HL-60 (cell line): ENCODE measurements at regions not wholly inside any gene's neighbourhood (a gene's known extent, or its start where the extent isn't known, plus 50 kb on each side); places are given as distances from the start of the nearest gene placed in this dataset.

ENCODE experiments used
- CTCF ChIP-seq: IDR thresholded peaks from one replicate; pipeline ENCODE4 v1.5.1; 2011; ENCODE audit warnings: low read length, control low read depth, inconsistent platforms; ENCODE audit not compliant: insufficient read depth
- GABPA ChIP-seq: IDR thresholded peaks from 2 replicates; pipeline ENCODE4 v1.6.1; 2012; ENCODE audit warnings: low read depth
- POLR2AphosphoS5 ChIP-seq: IDR thresholded peaks from 2 replicates; pipeline ENCODE4 v1.6.1; 2012; ENCODE audit warnings: low read depth
- SPI1 ChIP-seq: IDR thresholded peaks from 2 replicates; pipeline ENCODE4 v1.6.1; 2012; ENCODE audit warnings: low read depth, mild to moderate bottlenecking, borderline replicate concordance

GRCh38 chr7:16130111-16131110 is 290.9 kb downstream of the CRPPA start:
- TF ChIP-seq POLR2AphosphoS5 = no peak
- no peak for TF ChIP-seq CTCF
- TF ChIP-seq GABPA = no peak
- TF ChIP-seq SPI1 = no peak
